ENCODE measurements at regions not wholly inside any gene's neighbourhood (a gene's known extent, or its start where the extent isn't known, plus 50 kb on each side); places are given as distances from the start of the nearest gene placed in this dataset.

- no peak for DNase-seq (ENCODE audit: low read depth, low spot score)
These were observed 188.8 kb downstream of the TSHZ3 start for GRCh38 chr19:31160336-31160926.

GRCh38 chr19:31154021-31154420, 195.2 kb downstream of the TSHZ3 start:
- no peak for DNase-seq (ENCODE audit: low read depth, low spot score)

DNA sequence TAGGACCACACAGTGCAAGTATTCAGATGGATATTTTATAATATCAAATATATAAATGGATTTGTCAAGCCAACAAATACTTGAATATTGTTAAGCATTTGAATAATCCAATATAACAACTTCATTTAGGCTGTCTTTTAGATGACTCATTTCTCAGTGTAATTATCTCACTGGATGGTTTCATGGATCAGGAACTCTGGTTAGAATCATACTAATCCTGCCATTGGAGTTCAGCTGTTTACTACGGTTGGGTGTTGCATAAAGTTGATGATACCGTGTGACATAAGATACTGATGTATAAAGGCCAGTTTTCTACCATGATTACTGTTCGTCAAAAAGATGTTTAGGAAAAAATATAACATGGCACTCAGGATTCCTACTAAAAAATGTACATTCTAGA, 196.3 kb downstream of the TSHZ3 start:
- DNase-seq (ENCODE audit: low read depth, low spot score), result no peak

DNA sequence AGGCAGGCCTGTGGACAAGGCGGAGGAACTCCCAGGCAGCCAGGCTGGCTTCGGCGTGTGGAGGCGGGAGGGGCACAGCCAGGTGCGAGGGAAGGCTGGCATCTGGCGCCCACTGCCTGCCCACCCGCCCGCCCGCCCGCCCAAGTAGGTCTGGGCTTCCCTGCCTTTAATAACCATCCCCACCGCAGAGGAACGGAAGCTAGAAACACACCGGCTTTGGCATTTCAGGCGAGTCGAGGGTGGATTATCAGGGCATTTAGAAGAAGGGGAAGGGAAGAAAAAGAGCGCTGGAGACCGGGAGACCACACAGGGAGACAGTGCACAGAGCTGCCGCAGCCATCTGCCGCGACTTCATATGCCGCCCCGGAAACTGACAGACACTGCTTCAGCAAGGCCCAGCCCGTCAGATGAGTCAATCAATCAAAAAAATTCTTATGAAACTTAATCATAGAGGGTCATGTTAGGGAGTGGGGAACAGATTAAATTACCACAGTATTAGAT, 199.7 kb downstream of the TSHZ3 start:
- DNase-seq (ENCODE audit: low read depth, low spot score), result no peak

- DNase-seq (ENCODE audit: low read depth, low spot score), result no peak
These were observed 200.6 kb downstream of the TSHZ3 start for GRCh38 chr19:31148671-31149070.

DNA sequence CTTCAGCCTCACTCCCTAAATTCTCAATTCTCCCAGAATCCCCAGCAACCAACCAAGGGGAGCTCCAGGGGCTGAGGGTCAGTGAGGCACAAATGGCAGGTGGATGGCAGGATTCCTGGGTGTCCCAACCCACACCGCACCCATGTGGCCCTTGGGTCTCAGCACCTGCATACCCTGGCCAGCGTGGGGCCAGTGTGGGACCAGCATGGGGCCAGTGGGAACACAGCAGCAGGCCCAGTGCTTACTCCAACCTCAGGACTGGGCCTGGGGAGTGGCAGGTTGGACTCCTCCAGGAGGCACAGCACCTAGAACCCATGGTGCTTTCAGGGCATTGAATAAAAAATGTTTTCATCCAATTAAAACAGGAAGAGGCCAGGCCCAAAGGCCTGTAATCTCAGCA, 202.0 kb downstream of the TSHZ3 start:
- DNase-seq (ENCODE audit: low read depth, low spot score), result no peak

DNA sequence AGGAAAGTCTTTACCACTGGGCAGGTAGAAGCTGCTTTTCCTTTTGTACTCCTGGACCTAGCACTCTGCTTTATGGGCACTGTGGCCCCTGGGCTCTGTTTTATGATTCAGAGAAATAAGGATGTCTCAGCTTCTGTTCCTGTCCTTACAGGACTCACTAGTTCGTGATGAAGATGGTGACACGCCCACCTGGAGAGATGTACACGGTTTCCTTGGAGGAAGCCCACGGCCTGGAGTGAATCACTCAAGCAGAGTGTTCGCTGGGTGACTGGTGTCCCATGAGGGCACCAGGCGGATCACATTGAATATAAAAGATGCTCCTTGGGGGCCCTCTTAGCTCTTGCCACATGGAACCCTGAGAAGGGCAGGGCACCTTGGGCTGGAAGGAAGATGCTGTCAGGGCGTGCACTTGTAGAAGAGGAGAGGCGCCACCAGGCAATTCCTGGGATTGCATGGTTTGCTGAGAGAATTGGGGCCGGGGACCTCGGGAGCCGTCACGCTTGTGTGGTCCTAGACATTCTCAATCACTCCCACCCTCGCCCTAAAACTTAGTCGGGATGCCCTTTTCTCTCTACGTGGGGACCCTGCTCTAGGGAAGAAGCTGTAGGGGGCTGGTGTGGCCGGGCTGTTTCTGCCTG, 202.6 kb downstream of the TSHZ3 start:
- DNase-seq (ENCODE audit: low read depth, low spot score), result no peak

DNA sequence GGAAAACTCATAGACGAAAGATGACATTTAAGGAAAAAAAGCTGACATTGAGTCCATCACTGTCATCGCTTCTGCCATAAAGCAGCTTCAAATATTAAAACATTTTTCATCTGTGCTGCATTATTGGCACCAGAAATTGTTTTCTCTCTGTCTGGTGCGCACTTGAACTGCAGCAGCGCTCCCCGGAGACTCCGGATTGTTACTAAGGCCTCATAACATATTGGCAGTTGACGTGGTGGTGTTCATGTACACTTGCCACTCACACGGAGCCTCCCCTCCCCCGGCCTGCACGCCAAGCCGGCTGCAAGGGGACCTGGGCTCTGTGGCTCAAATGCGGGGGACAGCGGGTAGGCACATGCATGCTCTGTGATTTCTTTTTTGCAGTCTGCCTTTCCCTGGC, 203.2 kb downstream of the TSHZ3 start:
- DNase-seq (ENCODE audit: low read depth, low spot score), result no peak

- no peak for DNase-seq (ENCODE audit: low read depth, low spot score)
These were observed 204.2 kb downstream of the TSHZ3 start for GRCh38 chr19:31145007-31145406.

- DNase-seq (ENCODE audit: low read depth, low spot score), result no peak
These were observed 205.0 kb downstream of the TSHZ3 start for GRCh38 chr19:31144075-31144870.

GRCh38 chr19:31141301-31141700, 207.9 kb downstream of the TSHZ3 start:
- no peak for DNase-seq (ENCODE audit: low read depth, low spot score)

DNA sequence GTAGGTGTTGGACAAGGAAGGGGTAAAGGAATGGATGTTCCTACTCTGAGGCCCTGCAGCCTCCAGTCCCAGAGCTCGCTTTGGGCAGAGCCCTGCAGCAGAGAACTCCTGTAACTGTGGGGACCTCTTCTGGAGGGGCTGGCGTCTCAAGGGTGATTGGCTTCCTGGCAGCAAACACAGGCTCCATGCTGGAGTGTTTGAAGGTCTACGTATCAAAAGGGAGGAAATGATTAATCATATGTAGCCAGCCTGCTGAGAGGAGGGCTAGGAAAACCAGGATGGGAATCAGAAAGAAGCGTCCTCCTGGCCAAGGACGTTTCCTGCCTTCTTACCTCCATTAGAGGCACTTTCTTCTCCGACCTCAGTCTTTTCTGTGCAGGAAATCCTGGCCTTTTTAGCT, 208.5 kb downstream of the TSHZ3 start:
- DNase-seq (ENCODE audit: low read depth, low spot score), result no peak

- no peak for DNase-seq (ENCODE audit: low read depth, low spot score)
These were observed 209.2 kb downstream of the TSHZ3 start for GRCh38 chr19:31139871-31140505.

DNA sequence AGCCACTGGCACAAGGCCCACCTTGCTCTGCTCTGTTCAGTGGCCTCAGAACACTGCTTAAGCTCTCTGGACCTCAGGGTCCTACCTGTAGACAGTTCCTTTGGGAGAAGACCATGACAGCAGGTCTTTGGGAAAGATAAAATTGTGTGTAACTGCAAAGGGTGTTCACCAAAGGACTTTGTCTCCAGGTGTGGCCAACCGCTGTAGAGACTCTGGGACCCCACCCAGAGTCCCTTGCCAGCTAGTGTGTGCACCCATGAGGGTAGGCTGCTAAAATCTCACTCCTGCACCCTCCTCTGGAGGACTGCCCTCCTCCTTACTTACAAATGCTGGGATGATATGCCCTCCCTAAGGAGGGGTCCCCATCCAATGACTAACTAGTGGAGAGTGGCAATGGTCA, 211.2 kb downstream of the TSHZ3 start:
- no peak for DNase-seq (ENCODE audit: low read depth, low spot score)

DNA sequence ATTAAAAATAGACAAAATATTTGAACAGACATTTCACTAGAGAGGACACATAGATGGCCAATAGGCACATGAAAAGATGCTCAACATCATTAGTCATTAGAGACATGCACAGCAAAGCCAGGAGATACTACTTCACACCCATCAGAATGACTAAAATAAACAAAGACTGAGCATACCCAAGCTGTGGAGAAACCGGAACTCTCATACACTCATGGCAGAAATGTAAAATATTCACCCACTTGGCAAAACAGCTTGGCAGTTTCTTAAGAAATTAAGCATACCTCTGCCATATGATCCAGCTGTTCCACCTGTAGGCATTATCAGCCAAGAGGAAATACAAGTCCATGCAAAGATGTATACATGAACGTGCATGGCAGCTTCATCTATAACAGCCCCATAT, 213.4 kb downstream of the TSHZ3 start:
- no peak for DNase-seq (ENCODE audit: low read depth, low spot score)

DNA sequence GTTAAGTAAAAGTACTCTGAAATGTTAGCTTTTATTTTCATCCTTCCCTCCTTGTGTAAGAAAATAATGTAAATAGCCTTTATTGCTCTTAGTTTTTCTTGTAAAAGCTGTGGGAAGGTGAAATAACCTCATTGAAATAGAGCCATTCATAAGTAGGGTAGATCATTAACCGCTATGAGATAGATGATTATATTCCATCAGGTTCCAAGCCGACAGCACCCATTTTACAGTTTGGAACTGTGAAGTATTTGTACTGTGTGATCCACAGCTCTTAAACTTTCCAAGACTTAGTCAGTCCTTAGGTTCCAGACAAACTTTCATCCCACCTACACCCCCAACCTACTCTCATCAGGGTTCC, 216.5 kb downstream of the TSHZ3 start:
- no peak for DNase-seq (ENCODE audit: low read depth, low spot score)

DNA sequence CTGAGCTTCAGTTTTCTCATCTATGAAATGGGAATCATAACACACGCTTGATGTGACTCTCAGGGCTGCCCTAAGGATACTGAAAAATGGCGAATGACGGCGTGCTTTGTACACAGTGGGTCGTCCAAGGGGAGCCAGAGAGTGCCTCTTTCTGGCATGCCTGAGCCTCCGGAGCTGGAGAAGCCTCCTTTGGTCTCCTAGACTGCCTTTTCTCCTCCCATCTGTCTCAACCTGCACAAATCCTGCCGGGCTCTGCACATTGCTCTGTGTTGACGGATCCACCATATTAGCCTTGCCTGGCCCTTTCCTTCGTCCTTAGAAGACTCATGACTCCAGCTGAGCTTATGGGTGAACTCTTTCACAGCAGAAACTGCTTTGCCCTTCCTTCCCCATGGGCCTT, 220.9 kb downstream of the TSHZ3 start:
- DNase-seq (ENCODE audit: low read depth, low spot score), result no peak

DNA sequence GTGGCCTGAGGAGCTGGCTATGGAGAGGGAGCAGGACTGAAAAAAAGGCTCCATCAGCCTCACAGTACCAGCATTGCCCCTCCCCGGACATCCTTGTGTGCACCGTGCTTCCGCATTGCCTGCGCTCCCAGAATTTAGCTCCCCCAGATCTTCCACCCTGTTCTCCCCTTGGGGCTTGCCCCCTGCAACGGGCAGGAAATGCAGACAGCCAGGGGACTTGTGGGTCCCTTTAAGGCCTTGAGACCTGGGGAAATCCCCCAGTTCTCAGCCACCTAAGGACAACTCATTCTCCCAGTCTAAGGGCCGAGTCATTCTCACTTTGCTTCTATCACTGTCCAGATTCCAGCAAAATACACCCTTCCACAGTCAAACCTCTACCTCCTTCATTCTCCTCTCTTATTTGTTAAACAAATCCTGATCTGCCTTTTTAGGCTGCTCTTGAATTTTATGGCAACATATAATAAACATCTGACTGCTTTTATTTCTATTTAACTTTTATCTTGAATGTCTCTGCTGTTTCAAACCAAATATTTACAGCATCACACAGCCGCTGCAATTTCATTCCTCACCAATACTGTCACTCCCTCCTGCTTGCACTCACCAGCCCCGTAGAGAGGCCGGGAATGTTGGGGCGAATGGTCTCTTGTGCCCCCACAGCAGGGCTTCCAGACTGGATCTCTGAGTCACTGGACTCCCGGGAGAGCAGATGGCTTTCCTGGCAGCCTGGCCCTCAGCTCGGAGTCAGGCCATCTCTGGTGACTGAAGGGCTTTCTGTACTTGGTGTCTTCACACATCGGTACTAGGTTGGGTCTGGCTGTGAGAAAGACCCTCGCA, 221.9 kb downstream of the TSHZ3 start:
- no peak for DNase-seq (ENCODE audit: low read depth, low spot score)

- no peak for DNase-seq (ENCODE audit: low read depth, low spot score)
These were observed 223.0 kb downstream of the TSHZ3 start for GRCh38 chr19:31126236-31126635.

- DNase-seq (ENCODE audit: low read depth, low spot score), result no peak
These were observed 224.2 kb downstream of the TSHZ3 start for GRCh38 chr19:31125071-31125470.

GRCh38 chr19:31121501-31121900, 227.7 kb downstream of the TSHZ3 start:
- no peak for DNase-seq (ENCODE audit: low read depth, low spot score)

DNA sequence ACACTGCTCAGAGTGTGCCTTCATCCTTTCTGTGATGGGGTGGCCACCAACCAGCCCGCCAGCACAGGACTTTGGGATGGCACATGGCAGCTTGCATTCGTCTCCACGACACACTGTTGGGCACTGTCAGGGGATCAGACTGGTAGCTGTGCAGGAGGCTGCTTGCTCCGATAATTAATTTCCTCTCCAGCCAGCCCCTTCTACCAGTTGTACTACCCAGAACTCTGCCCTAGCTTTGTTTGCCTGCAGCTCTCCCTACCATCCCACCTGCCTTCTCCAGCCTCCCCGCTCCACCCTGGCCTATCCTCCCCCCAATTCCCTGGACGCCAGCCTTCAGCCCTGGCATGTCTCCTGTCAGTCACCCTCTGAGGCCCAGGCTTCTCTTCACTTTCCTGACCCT, 228.3 kb downstream of the TSHZ3 start:
- DNase-seq (ENCODE audit: low read depth, low spot score), result no peak
